Activated CD4-positive, alpha-beta memory T cell treated with anti-CD3 and anti-CD28 coated beads, Interleukin-2, amount 10 ng/mL, durations not matched to agents 7 days and 5 days (primary cell): ENCODE measurements at regions not wholly inside any gene's neighbourhood (a gene's known extent, or its start where the extent isn't known, plus 50 kb on each side); places are given as distances from the start of the nearest gene placed in this dataset.

Experiments
- CTCF ChIA-PET: fragments of 350-600 bp; sonication (Branson Sonifier 250); formaldehyde crosslinking; loops from one replicate; lab custom pipeline; 2021; ENCODE audit warnings: antibody characterized with exemption, inconsistent platforms; lab: Charles Lee
- POLR2A ChIA-PET: fragments of 350-600 bp; sonication (Branson Sonifier 250); formaldehyde crosslinking; loops from one replicate; lab custom pipeline; 2021; ENCODE audit warnings: antibody characterized with exemption; lab: Charles Lee
- DNase-seq: peaks from one replicate; pipeline ENCODE4 v3.0.0-alpha.2; 2020
- H3K27ac Mint-ChIP-seq: one replicate; pipeline ENCODE4 v1.8.0; 2021; ENCODE audit warnings: mild to moderate bottlenecking, mixed read lengths
- H3K27me3 Mint-ChIP-seq: one replicate; pipeline ENCODE4 v1.8.0; 2021; ENCODE audit warnings: mixed read lengths
- H3K36me3 Mint-ChIP-seq: one replicate; pipeline ENCODE4 v1.8.0; 2021; ENCODE audit warnings: low read depth, mixed read lengths
- H3K4me1 Mint-ChIP-seq: one replicate; pipeline ENCODE4 v1.8.0; 2021; ENCODE audit warnings: mixed read lengths
- H3K4me3 Mint-ChIP-seq: one replicate; pipeline ENCODE4 v1.8.0; 2021; ENCODE audit warnings: mild to moderate bottlenecking, mixed read lengths
- H3K9me3 Mint-ChIP-seq: one replicate; pipeline ENCODE4 v1.8.0; 2021; ENCODE audit warnings: mixed read lengths

- DNase-seq, result no peak
- no peaks in the 10 kb centered on the region for H3K4me1 Mint-ChIP-seq
- H3K4me3 Mint-ChIP-seq, result no peak overlapping the region
- no peaks in the 10 kb centered on the region for H3K27me3 Mint-ChIP-seq
- H3K27ac Mint-ChIP-seq, result no peak overlapping the region
- ChIA-PET POLR2A (no interaction called here), CTCF (no interaction called here)
- H3K36me3 Mint-ChIP-seq, result no peaks in the 10 kb centered on the region
- H3K9me3 Mint-ChIP-seq, result peaks cover 11% of the 10 kb centered on the region
These were observed 52.0 kb upstream of the BMP2 start for GRCh38 chr20:6715401-6715941.

GRCh38 chr20:6714279-6714711 lies 53.2 kb upstream of the BMP2 start:
- Mint-ChIP-seq H3K27ac (no peak overlapping the region), H3K36me3 (no peaks in the 10 kb centered on the region), H3K4me1 (no peaks in the 10 kb centered on the region), H3K27me3 (no peaks in the 10 kb centered on the region), H3K4me3 (no peak overlapping the region), H3K9me3 (peaks cover 6% of the 10 kb centered on the region)
- POLR2A ChIA-PET, result no interaction called here
- CTCF ChIA-PET, result no interaction called here
- no peak for DNase-seq

GRCh38 chr20:6711951-6712649 lies 55.4 kb upstream of the BMP2 start:
- Mint-ChIP-seq H3K9me3 (peaks cover 2% of the 10 kb centered on the region), H3K4me1 (no peaks in the 10 kb centered on the region), H3K27me3 (no peaks in the 10 kb centered on the region), H3K27ac (no peak overlapping the region), H3K36me3 (no peaks in the 10 kb centered on the region), H3K4me3 (no peak overlapping the region)
- ChIA-PET CTCF (no interaction called here), POLR2A (no interaction called here)
- no peak for DNase-seq

GRCh38 chr20:6709910-6710595 lies 57.4 kb upstream of the BMP2 start:
- Mint-ChIP-seq H3K4me1 (no peaks in the 10 kb centered on the region), H3K4me3 (no peak overlapping the region), H3K27me3 (no peaks in the 10 kb centered on the region), H3K9me3 (peaks cover 2% of the 10 kb centered on the region), H3K36me3 (no peaks in the 10 kb centered on the region), H3K27ac (no peak overlapping the region)
- no peak for DNase-seq
- CTCF ChIA-PET, result no interaction called here
- POLR2A ChIA-PET, result no interaction called here

DNA sequence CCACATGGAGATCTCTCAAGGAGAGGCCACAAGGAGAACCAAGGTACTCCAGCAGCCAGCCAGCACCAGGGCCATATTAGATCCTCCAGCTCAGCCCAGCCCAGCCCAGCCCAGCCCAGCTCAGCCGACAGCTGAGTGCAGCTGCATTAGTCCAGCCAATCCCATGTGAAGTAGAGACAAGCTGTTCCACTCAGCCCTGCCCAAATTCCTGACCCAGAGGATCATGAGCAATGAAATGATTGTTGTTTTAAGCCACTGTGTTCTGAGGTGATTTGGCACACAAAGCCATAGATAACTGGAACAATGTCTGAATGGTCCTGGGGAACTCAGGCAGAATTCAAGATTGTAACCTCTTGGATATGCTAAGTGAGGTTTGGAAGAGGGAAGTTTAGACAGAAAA lies 59.5 kb upstream of the BMP2 start:
- no peak overlapping the region for H3K27ac Mint-ChIP-seq
- H3K4me3 Mint-ChIP-seq, result no peak overlapping the region
- H3K36me3 Mint-ChIP-seq, result no peaks in the 10 kb centered on the region
- no peaks in the 10 kb centered on the region for H3K27me3 Mint-ChIP-seq
- H3K9me3 Mint-ChIP-seq, result peaks cover 2% of the 10 kb centered on the region
- CTCF ChIA-PET, result interaction anchor here (0.6 kb wide), 1 partner anchor 1504 kb away, joined by 4 read pairs; no protein-coding TSS in a partner anchor
- no peaks in the 10 kb centered on the region for H3K4me1 Mint-ChIP-seq
- POLR2A ChIA-PET, result no interaction called here
- DNase-seq, result no peak

GRCh38 chr20:6707321-6707831 lies 60.1 kb upstream of the BMP2 start:
- ChIA-PET CTCF (no interaction called here), POLR2A (no interaction called here)
- Mint-ChIP-seq H3K36me3 (no peaks in the 10 kb centered on the region), H3K9me3 (peaks cover 2% of the 10 kb centered on the region), H3K4me3 (no peak overlapping the region), H3K27me3 (no peaks in the 10 kb centered on the region), H3K4me1 (no peaks in the 10 kb centered on the region), H3K27ac (no peak overlapping the region)
- no peak for DNase-seq

DNA sequence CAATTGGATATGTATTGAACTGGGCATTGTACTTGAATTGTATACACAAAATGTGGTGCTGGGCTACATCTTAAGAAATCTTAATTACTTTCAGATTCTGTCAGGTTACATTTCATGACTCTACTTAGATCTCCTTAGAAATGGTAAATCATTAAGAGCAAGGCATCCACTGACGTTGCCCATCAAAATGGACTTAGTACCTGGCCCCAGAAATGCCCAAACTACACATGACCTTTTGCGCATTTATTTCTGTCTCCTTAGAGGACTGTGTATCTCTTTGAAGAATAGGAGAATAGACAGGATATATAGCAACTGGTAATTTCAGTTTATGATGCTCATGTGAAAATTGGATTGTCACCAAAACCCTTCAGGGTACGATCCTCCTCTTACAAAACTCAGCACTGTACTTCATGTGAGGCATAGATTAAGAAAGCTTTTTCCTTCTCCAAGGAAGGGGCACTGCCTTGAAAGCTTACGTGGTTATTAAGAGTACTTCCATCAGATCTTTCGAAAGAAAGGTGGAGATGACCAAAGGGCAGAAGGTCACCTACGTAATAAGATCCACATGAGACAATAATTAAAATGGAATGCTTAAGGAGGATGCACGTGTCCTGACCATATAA lies 61.4 kb upstream of the BMP2 start:
- H3K27ac Mint-ChIP-seq, result no peak overlapping the region

DNA sequence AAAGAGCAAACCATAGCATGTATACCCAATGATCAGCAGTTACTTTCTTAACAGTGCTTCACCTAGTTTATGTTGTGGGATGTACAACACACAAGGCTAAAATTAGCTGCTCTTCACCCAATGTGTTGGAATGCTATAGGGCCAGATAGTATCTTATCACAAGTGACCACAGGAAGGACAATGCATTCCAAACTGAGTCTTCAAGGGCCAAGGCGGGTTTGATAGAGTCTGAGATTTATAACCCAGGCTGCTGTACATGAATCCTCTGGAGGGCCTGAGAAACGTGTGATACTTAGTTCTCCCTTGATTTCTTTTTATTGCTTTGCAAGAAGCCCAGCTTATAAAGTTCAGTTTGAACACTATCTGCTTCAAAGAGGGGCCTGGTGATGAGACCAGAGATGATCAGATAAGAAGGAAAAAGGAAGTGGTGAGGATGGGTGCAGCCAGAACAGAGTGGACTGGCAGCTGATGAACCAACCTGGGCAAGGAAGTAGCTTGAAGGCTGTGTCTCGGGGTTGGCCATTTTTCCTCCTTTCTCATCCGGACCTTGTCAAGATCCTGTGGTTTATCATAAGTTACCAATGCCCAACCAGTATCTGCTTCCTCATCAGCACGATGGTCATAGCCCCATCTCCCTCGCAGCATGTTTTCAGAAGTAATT lies 62.2 kb upstream of the BMP2 start:
- Mint-ChIP-seq H3K9me3 (no peaks in the 10 kb centered on the region), H3K4me1 (no peaks in the 10 kb centered on the region), H3K27me3 (no peaks in the 10 kb centered on the region), H3K36me3 (no peaks in the 10 kb centered on the region), H3K27ac (no peak overlapping the region), H3K4me3 (no peak overlapping the region)
- CTCF ChIA-PET, result no interaction called here
- no peak for DNase-seq
- POLR2A ChIA-PET, result no interaction called here

More for the DNA sequence above, 61.4 kb upstream of the BMP2 start:
- DNase-seq, result no peak
- H3K36me3 Mint-ChIP-seq, result no peaks in the 10 kb centered on the region
- H3K4me3 Mint-ChIP-seq, result no peak overlapping the region
- H3K27me3 Mint-ChIP-seq, result no peaks in the 10 kb centered on the region
- ChIA-PET CTCF (no interaction called here), POLR2A (no interaction called here)
- H3K9me3 Mint-ChIP-seq, result no peaks in the 10 kb centered on the region
- no peaks in the 10 kb centered on the region for H3K4me1 Mint-ChIP-seq

DNA sequence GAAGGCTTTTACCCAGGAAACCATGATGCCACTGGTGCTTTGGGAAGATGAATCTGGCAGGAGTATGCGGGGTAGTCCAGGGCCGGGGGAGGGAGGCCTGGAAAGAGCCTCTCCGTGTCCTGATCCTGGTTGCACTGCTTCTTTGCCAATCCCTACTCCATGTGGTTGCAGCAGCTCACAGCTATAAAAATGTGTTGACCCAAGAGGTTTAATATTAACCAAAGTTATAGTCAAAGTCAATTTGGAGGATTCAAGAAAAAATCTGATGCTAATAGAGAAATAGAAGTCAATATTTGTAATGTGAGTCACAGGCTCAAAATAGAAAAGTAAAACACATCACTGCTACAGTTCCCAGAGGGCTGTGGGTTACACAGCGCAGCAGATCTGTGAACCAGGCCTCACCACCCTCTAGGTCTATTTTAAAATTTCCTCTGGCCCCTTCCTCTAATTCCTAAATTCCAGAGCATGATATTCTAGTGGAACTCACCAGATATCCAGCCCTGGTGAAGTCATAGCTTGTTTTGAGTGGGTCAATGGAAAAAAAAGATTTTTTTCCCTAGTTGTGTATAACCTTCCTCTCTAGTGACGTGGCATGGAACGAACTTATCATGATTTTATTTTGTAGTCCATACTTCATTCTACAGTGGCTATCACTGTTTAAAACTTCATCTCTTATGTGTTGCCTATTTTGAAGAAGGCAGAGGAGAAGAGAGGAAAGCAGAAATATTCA lies 63.2 kb upstream of the BMP2 start:
- no peak for DNase-seq
- Mint-ChIP-seq H3K27ac (no peak overlapping the region), H3K9me3 (peaks cover 4% of the 10 kb centered on the region), H3K4me3 (no peak overlapping the region), H3K27me3 (no peaks in the 10 kb centered on the region), H3K36me3 (no peaks in the 10 kb centered on the region), H3K4me1 (no peaks in the 10 kb centered on the region)
- CTCF ChIA-PET, result no interaction called here
- POLR2A ChIA-PET, result no interaction called here

GRCh38 chr20:6703656-6704055 lies 63.8 kb upstream of the BMP2 start:
- ChIA-PET POLR2A (no interaction called here), CTCF (no interaction called here)
- H3K27me3 Mint-ChIP-seq, result no peaks in the 10 kb centered on the region

DNA sequence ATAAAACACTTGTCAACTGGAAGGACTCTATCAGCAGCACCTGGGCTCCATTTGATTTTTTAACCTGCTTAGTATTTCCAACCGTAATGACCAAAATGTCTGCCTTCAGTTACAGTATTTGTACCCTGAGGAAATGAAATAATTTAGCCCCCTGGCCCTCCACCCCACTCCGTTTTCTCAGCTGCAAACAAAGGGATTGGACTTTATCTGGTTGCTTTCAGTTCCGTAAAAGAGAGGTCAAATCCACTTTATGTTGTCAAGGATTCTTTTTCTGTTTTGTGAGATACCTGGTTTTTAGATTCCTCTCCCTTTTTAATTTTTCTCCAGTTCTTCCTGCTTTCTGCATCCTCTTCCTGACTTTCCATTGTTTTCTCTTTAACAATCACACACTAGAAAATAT lies 64.4 kb upstream of the BMP2 start:
- CTCF ChIA-PET, result no interaction called here

More at GRCh38 chr20:6703656-6704055, 63.8 kb upstream of the BMP2 start:
- DNase-seq, result no peak
- H3K27ac Mint-ChIP-seq, result no peak overlapping the region
- peaks cover 4% of the 10 kb centered on the region for H3K9me3 Mint-ChIP-seq
- no peaks in the 10 kb centered on the region for H3K4me1 Mint-ChIP-seq
- no peaks in the 10 kb centered on the region for H3K36me3 Mint-ChIP-seq
- no peak overlapping the region for H3K4me3 Mint-ChIP-seq

DNA sequence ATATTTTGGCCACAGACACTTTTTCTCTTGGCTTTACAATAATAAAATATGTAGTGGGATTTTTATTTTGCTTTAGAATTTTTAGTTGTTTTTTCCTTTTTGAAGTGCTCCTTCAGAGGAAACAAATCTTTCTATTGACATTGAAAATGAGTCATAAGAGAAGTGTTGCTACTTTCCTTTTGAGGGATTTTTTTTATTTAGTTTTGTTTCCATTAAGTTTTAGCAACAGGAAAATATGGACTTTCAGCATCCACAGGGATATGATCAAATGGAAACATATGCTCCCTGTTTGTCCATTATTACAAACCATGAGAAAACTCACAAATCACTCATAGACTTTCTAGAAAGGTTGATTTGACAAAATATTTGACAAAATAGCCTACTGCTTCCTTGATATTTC lies 65.3 kb upstream of the BMP2 start:
- Mint-ChIP-seq H3K27ac (no peak overlapping the region), H3K36me3 (no peaks in the 10 kb centered on the region), H3K27me3 (no peaks in the 10 kb centered on the region), H3K9me3 (peaks cover 4% of the 10 kb centered on the region), H3K4me3 (no peak overlapping the region), H3K4me1 (no peaks in the 10 kb centered on the region)
- DNase-seq, result no peak
- POLR2A ChIA-PET, result no interaction called here
- CTCF ChIA-PET, result no interaction called here

More for the DNA sequence above, 64.4 kb upstream of the BMP2 start:
- Mint-ChIP-seq H3K4me3 (no peak overlapping the region), H3K27me3 (no peaks in the 10 kb centered on the region), H3K4me1 (no peaks in the 10 kb centered on the region), H3K36me3 (no peaks in the 10 kb centered on the region), H3K27ac (no peak overlapping the region), H3K9me3 (peaks cover 4% of the 10 kb centered on the region)
- POLR2A ChIA-PET, result no interaction called here
- DNase-seq, result no peak
